WTC11 (cell line): ENCODE measurements at regions not wholly inside any gene's neighbourhood (a gene's known extent, or its start where the extent isn't known, plus 50 kb on each side); places are given as distances from the start of the nearest gene placed in this dataset.

ENCODE experiments used
- ATAC-seq: fragments of 200-7000 bp; cut with Tn5 transposase; 2 replicates; pipeline ENCODE4 v1.10.0; 2021; ENCODE audit warnings: mild to moderate bottlenecking, moderate library complexity
- CTCF ChIA-PET: fragments of 300-600 bp; sonication (Branson Sonifier 250); formaldehyde crosslinking; loops from one replicate; lab custom pipeline; 2021; ENCODE audit warnings: antibody characterized with exemption; lab: Charles Lee
- POLR2A ChIA-PET: fragments of 350-600 bp; sonication (Branson Sonifier 250); formaldehyde crosslinking; loops from one replicate; lab custom pipeline; 2021; ENCODE audit warnings: antibody characterized with exemption; lab: Charles Lee
- DNase-seq: peaks from one replicate; pipeline ENCODE4 v3.0.0; 2021; ENCODE audit warnings: low spot score
- H3K27ac Mint-ChIP-seq: 2 replicates; pipeline ENCODE4 v1.8.0; 2021; ENCODE audit warnings: mixed read lengths
- H3K27me3 Mint-ChIP-seq: 2 replicates; pipeline ENCODE4 v1.8.0; 2021; ENCODE audit warnings: low read depth, mild to moderate bottlenecking, moderate library complexity, mixed read lengths
- H3K36me3 Mint-ChIP-seq: 2 replicates; pipeline ENCODE4 v1.8.0; 2021; ENCODE audit warnings: mixed read lengths
- H3K4me1 Mint-ChIP-seq: 2 replicates; pipeline ENCODE4 v1.8.0; 2022; ENCODE audit warnings: mixed read lengths
- H3K4me3 Mint-ChIP-seq: 2 replicates; pipeline ENCODE4 v1.8.0; 2021; ENCODE audit warnings: mild to moderate bottlenecking, moderate library complexity, mixed read lengths
- H3K9me3 Mint-ChIP-seq: 2 replicates; pipeline ENCODE4 v1.8.0; 2021; ENCODE audit warnings: mixed read lengths
- ATF1 ChIP-seq: sonication (generic); formaldehyde crosslinking; IDR thresholded peaks from 2 replicates; pipeline ENCODE4 v1.8.1; 2023; ENCODE audit warnings: mild to moderate bottlenecking, moderate library complexity, missing genetic modification reagents
- ELF4 ChIP-seq: sonication (generic); formaldehyde crosslinking; IDR thresholded peaks from 2 replicates; pipeline ENCODE4 v1.8.1; 2022; ENCODE audit warnings: low read depth, mild to moderate bottlenecking, moderate library complexity, missing genetic modification reagents
- EMX1 ChIP-seq: fragments of 250-450 bp; sonication (Bioruptor Pico); IDR thresholded peaks from 2 replicates; pipeline ENCODE4 v1.8.0; 2021; ENCODE audit warnings: mild to moderate bottlenecking
- FOXJ3 ChIP-seq: sonication (generic); formaldehyde crosslinking; IDR thresholded peaks from 2 replicates; pipeline ENCODE4 v1.9.0; 2021; ENCODE audit warnings: missing genetic modification reagents, mild to moderate bottlenecking, borderline replicate concordance
- FOXP1 ChIP-seq: sonication (generic); formaldehyde crosslinking; IDR thresholded peaks from 2 replicates; pipeline ENCODE4 v1.8.0; 2022; ENCODE audit warnings: missing genetic modification reagents, mild to moderate bottlenecking, moderate library complexity, borderline replicate concordance
- IRF1 ChIP-seq: sonication (generic); formaldehyde crosslinking; IDR thresholded peaks from 2 replicates; pipeline ENCODE4 v1.8.0; 2023; ENCODE audit warnings: missing genetic modification reagents
- JAZF1 ChIP-seq: fragments of 250-450 bp; sonication (Bioruptor Pico); IDR thresholded peaks from 2 replicates; pipeline ENCODE4 v1.9.0; 2021; ENCODE audit warnings: moderate library complexity, mild to moderate bottlenecking, inconsistent platforms
- NR3C1 ChIP-seq: sonication (generic); formaldehyde crosslinking; conservative IDR thresholded peaks from 2 replicates; pipeline ENCODE4 v1.8.1; 2023; ENCODE audit warnings: low read depth, mild to moderate bottlenecking, missing genetic modification reagents
- PRDM15 ChIP-seq: sonication (generic); formaldehyde crosslinking; IDR thresholded peaks from 2 replicates; pipeline ENCODE4 v1.8.0; 2022; ENCODE audit warnings: missing genetic modification reagents
- RORB ChIP-seq: fragments of 250-450 bp; sonication (Bioruptor Pico); IDR thresholded peaks from 2 replicates; pipeline ENCODE4 v1.9.0; 2021; ENCODE audit warnings: mild to moderate bottlenecking
- SMAD4 ChIP-seq: sonication (generic); formaldehyde crosslinking; IDR thresholded peaks from 2 replicates; pipeline ENCODE4 v1.8.0; 2022; ENCODE audit warnings: mild to moderate bottlenecking, missing genetic modification reagents
- SOX15 ChIP-seq: fragments of 250-450 bp; sonication (Bioruptor Pico); IDR thresholded peaks from 2 replicates; pipeline ENCODE4 v1.9.0; 2021; ENCODE audit warnings: mild to moderate bottlenecking
- TEAD4 ChIP-seq: sonication (generic); formaldehyde crosslinking; IDR thresholded peaks from 2 replicates; pipeline ENCODE4 v1.8.0; 2022; ENCODE audit warnings: mild to moderate bottlenecking, missing genetic modification reagents
- ZNF138 ChIP-seq: sonication (generic); formaldehyde crosslinking; conservative IDR thresholded peaks from 2 replicates; pipeline ENCODE4 v1.8.1; 2022; ENCODE audit warnings: mild to moderate bottlenecking, moderate library complexity, missing genetic modification reagents
- ZNF532 ChIP-seq: fragments of 250-450 bp; sonication (Bioruptor Pico); IDR thresholded peaks from 2 replicates; pipeline ENCODE4 v1.9.0; 2021; ENCODE audit warnings: mild to moderate bottlenecking, borderline replicate concordance
- TF ChIP-seq, protein P1 (sequence below): sonication (generic); formaldehyde crosslinking; conservative IDR thresholded peaks from 2 replicates; pipeline ENCODE4 v1.8.1; 2023; ENCODE audit warnings: mild to moderate bottlenecking, low read depth, missing genetic modification reagents, moderate library complexity
- TF ChIP-seq, protein P2 (sequence below): fragments of 200-600 bp; IDR thresholded peaks from 2 replicates; pipeline ENCODE4 v1.8.0; 2022; ENCODE audit warnings: antibody characterized with exemption
- TF ChIP-seq, protein P3 (sequence below): fragments of 250-450 bp; sonication (Bioruptor Pico); IDR thresholded peaks from 2 replicates; pipeline ENCODE4 v2.1.2; 2022; ENCODE audit warnings: mild to moderate bottlenecking, moderate library complexity

GRCh38 chr4:67250131-67250896, 295.0 kb downstream of the CENPC start (continued):
- TF ChIP-seq, protein P1, sequence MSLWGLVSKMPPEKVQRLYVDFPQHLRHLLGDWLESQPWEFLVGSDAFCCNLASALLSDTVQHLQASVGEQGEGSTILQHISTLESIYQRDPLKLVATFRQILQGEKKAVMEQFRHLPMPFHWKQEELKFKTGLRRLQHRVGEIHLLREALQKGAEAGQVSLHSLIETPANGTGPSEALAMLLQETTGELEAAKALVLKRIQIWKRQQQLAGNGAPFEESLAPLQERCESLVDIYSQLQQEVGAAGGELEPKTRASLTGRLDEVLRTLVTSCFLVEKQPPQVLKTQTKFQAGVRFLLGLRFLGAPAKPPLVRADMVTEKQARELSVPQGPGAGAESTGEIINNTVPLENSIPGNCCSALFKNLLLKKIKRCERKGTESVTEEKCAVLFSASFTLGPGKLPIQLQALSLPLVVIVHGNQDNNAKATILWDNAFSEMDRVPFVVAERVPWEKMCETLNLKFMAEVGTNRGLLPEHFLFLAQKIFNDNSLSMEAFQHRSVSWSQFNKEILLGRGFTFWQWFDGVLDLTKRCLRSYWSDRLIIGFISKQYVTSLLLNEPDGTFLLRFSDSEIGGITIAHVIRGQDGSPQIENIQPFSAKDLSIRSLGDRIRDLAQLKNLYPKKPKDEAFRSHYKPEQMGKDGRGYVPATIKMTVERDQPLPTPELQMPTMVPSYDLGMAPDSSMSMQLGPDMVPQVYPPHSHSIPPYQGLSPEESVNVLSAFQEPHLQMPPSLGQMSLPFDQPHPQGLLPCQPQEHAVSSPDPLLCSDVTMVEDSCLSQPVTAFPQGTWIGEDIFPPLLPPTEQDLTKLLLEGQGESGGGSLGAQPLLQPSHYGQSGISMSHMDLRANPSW (CRISPR knock-in tag), result no peak
- TF ChIP-seq ZNF532 (CRISPR knock-in tag), result no peak
- no peak for TF ChIP-seq ELF4 (CRISPR knock-in tag)
- no peak for TF ChIP-seq ZNF138
- TF ChIP-seq TEAD4 (CRISPR knock-in tag), result no peak
- TF ChIP-seq ATF1, result no peak
- no peak for TF ChIP-seq SOX15 (CRISPR knock-in tag)

DNA sequence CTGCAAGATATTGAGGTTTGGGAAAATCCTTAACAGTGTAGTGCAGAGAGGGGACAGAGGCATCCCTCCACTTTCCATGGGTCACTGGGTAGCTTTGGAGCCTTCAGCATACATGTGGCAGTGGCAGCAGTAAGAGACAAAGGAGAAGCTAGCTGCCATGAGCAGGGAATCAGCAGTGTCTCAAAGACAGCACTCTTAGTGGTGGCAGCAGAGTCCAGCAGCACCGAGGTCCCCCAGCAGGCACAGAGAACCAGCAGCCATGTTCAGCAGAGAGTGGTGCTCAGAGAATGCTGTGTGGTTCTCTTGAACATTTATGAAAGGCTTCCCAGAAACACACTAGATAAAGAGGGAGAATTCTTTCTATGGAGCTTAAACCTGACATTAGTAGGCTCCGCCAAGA, 308.5 kb downstream of the CENPC start:
- POLR2A ChIA-PET, result no interaction called here
- Mint-ChIP-seq H3K4me3 (no peak overlapping the region), H3K27me3 (no peaks in the 10 kb centered on the region), H3K9me3 (peaks cover 7% of the 10 kb centered on the region; the same call in 1 of the 2 replicates)
- CTCF ChIA-PET, result no interaction called here
- ATAC-seq, result peak; percentile 80
- DNase-seq, result no peak
- no peak for TF ChIP-seq ELF4 (CRISPR knock-in tag)
- TF ChIP-seq FOXJ3 (CRISPR knock-in tag), result no peak
- no peak for TF ChIP-seq JAZF1 (CRISPR knock-in tag)
- no peak for TF ChIP-seq SMAD4 (CRISPR knock-in tag)
- no peak for TF ChIP-seq PRDM15 (CRISPR knock-in tag)
- no peak for TF ChIP-seq EMX1
- TF ChIP-seq, all 79 proteins: peak for 0
- no peaks in the 10 kb centered on the region for H3K36me3 Mint-ChIP-seq
- no peak overlapping the region for H3K27ac Mint-ChIP-seq
- no peaks in the 10 kb centered on the region for H3K4me1 Mint-ChIP-seq

DNA sequence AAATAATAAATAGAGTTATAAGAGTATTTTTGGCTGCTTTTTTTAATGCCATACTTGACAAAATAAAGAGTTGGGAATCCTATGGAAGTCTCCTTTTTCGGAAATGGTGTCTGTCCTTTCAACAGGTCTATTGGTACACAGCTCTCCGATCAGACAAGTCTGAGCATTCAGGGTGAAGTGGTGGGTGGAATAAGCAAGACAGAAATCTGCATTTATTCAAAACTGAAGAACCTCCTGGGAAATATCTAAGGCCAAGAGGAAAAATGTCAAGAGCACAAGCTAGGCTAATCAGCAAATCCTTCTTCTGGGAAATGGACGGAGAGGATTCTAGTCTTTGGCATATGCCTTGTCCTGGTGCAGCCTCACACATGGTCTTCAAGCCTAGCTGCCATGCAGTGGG, 309.0 kb downstream of the CENPC start:
- H3K27ac Mint-ChIP-seq, result no peak overlapping the region
- H3K4me1 Mint-ChIP-seq, result no peaks in the 10 kb centered on the region
- no peaks in the 10 kb centered on the region for H3K36me3 Mint-ChIP-seq
- no peaks in the 10 kb centered on the region for H3K27me3 Mint-ChIP-seq
- POLR2A ChIA-PET, result no interaction called here
- H3K9me3 Mint-ChIP-seq, result peaks cover 7% of the 10 kb centered on the region; the same call in 1 of the 2 replicates
- ATAC-seq, result no peak
- no peak for DNase-seq
- CTCF ChIA-PET, result no interaction called here
- H3K4me3 Mint-ChIP-seq, result no peak overlapping the region
- TF ChIP-seq NR3C1, result no peak
- no peak for TF ChIP-seq EMX1
- TF ChIP-seq SOX15 (CRISPR knock-in tag), result no peak
- no peak for TF ChIP-seq RORB (CRISPR knock-in tag)
- no peak for TF ChIP-seq FOXJ3 (CRISPR knock-in tag)
- TF ChIP-seq FOXP1, result no peak
- TF ChIP-seq, protein P2, sequence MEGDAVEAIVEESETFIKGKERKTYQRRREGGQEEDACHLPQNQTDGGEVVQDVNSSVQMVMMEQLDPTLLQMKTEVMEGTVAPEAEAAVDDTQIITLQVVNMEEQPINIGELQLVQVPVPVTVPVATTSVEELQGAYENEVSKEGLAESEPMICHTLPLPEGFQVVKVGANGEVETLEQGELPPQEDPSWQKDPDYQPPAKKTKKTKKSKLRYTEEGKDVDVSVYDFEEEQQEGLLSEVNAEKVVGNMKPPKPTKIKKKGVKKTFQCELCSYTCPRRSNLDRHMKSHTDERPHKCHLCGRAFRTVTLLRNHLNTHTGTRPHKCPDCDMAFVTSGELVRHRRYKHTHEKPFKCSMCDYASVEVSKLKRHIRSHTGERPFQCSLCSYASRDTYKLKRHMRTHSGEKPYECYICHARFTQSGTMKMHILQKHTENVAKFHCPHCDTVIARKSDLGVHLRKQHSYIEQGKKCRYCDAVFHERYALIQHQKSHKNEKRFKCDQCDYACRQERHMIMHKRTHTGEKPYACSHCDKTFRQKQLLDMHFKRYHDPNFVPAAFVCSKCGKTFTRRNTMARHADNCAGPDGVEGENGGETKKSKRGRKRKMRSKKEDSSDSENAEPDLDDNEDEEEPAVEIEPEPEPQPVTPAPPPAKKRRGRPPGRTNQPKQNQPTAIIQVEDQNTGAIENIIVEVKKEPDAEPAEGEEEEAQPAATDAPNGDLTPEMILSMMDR, result no peak
- TF ChIP-seq IRF1 (CRISPR knock-in tag), result no peak
- TF ChIP-seq, protein P3, sequence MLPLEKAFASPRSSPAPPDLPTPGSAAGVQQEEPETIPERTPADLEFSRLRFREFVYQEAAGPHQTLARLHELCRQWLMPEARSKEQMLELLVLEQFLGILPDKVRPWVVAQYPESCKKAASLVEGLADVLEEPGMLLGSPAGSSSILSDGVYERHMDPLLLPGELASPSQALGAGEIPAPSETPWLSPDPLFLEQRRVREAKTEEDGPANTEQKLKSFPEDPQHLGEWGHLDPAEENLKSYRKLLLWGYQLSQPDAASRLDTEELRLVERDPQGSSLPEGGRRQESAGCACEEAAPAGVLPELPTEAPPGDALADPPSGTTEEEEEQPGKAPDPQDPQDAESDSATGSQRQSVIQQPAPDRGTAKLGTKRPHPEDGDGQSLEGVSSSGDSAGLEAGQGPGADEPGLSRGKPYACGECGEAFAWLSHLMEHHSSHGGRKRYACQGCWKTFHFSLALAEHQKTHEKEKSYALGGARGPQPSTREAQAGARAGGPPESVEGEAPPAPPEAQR (CRISPR knock-in tag), result no peak
